ENCODE measurements at regions not wholly inside any gene's neighbourhood (a gene's known extent, or its start where the extent isn't known, plus 50 kb on each side); places are given as distances from the start of the nearest gene placed in this dataset.

DNA sequence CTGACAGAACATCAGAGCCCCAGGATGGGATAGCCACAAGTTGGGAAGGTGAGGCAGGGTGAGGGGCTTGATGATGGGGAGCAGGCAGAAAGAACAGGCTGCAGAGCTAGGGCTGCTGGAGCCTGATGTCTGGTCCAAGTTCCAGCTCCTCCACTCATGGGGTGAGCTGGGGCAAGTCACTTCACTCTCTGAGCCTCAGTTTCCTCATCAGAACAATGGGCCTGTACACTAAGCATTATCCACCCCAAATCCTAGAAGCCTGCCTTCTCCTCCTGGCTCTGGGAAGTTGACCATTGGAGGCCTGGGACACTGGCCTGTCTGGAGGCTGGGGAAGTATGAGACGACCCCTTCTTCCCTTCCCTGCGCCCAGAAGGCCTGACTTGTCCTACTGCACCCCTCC lies 51.8 kb upstream of the PSD2 start:
- TF ChIP-seq, protein P1, sequence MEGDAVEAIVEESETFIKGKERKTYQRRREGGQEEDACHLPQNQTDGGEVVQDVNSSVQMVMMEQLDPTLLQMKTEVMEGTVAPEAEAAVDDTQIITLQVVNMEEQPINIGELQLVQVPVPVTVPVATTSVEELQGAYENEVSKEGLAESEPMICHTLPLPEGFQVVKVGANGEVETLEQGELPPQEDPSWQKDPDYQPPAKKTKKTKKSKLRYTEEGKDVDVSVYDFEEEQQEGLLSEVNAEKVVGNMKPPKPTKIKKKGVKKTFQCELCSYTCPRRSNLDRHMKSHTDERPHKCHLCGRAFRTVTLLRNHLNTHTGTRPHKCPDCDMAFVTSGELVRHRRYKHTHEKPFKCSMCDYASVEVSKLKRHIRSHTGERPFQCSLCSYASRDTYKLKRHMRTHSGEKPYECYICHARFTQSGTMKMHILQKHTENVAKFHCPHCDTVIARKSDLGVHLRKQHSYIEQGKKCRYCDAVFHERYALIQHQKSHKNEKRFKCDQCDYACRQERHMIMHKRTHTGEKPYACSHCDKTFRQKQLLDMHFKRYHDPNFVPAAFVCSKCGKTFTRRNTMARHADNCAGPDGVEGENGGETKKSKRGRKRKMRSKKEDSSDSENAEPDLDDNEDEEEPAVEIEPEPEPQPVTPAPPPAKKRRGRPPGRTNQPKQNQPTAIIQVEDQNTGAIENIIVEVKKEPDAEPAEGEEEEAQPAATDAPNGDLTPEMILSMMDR (IDR thresholded peaks at IDR 0.05) = no peak
- no peak for TF ChIP-seq POLR2A (IDR thresholded peaks at IDR 0.05)
- H3K36me3 ChIP-seq = no peaks in the 10 kb centered on the region
- H3K4me1 ChIP-seq = peaks cover 8 to 32% (median 21%) of the 10 kb centered on the region in 4 donors
- peaks cover 0 to 18% of the 10 kb centered on the region in 2 donors for H3K27me3 ChIP-seq
- H3K27ac ChIP-seq = no peak overlapping the region
- H3K4me3 ChIP-seq = no peak overlapping the region
- H3K9me3 ChIP-seq = no peaks in the 10 kb centered on the region
- DNase-seq = no peak

DNA sequence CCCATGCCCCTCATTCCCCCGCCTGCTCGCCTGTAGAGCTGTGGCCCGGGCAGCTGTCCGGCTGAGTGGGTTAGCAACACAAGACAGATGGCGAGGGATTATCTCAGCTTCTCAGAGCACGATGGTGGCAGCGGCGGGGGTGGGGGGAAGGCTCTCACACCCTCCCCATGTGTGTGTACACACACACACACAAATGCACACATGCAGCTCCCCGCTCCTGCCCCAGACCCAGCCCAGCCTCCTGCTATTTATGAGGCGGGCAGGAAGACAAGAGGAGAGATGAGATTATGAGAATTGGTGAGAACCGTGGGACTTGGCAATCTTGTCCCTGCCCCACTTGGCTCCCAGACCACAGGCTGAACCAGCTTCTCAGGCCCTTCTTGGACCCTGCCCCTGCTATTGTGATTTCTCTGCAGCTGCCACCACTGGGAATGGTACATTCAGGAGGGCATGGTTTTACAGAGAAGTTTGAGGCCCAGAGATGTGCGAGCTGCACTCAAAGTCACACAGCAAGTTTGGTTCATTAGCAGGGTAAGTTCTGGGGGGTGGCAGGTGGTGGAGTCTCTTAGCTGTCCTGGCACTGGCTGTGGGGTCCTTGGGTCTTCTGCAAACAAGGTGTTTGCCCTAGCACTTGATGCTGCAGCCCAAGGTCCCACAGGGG lies 51.0 kb upstream of the PSD2 start:
- Histone ChIP-seq H3K36me3 (no peaks in the 10 kb centered on the region), H3K9me3 (no peaks in the 10 kb centered on the region), H3K4me3 (no peak overlapping the region), H3K4me1 (peaks cover 8 to 32% (median 21%) of the 10 kb centered on the region in 4 donors), H3K27me3 (peaks cover 0 to 18% of the 10 kb centered on the region in 2 donors), H3K27ac (no peak overlapping the region)
- TF ChIP-seq, protein P1 (IDR thresholded peaks at IDR 0.05) = no peak
- no peak for TF ChIP-seq POLR2A (IDR thresholded peaks at IDR 0.05)
- DNase-seq = peak in 1 of 3 donors; percentile 49

DNA sequence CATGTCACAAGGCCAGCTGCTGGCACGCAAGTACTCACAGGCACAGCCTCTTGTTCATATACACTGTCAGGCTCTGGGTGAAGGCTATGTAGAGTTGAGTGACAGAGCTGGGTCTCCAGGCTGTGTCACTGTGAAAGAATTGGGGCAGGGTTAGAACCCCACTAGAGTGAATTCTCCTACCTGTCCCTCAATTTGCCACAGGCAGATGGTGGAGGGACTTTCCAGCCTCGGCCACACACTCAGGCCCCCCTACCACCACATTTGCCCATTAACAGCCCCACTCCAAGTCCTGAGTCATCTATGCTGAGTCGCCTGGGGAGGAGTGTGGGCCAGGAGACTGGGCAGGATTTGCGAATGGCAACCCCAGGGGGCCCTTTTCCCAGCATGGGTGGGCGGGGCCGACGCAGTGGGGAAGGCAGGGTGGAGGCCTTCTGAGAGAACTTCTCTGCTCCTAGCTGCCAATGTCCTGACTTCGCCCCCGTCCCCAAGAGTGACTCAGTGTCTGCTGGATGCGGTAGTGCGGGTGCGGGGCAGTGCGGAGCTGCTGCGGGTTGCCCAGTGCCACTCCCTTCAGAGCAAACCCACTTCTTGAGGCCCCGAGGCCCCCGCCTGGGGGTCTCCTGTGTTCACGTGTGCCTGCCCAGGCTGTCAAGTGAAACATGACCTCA lies 50.3 kb upstream of the PSD2 start:
- H3K4me3 ChIP-seq = no peak overlapping the region
- peak overlapping the region in 1 of 4 donors; percentile 52 for H3K27ac ChIP-seq
- H3K27me3 ChIP-seq = peaks cover 0 to 18% of the 10 kb centered on the region in 2 donors
- peak in 2 of 3 donors; percentile 18 to 48 for DNase-seq
- TF ChIP-seq, protein P1 (IDR thresholded peaks at IDR 0.05) = no peak
- TF ChIP-seq POLR2A (IDR thresholded peaks at IDR 0.05) = no peak
- H3K4me1 ChIP-seq = peaks cover 8 to 32% (median 21%) of the 10 kb centered on the region in 4 donors
- H3K36me3 ChIP-seq = no peaks in the 10 kb centered on the region
- no peaks in the 10 kb centered on the region for H3K9me3 ChIP-seq

DNA sequence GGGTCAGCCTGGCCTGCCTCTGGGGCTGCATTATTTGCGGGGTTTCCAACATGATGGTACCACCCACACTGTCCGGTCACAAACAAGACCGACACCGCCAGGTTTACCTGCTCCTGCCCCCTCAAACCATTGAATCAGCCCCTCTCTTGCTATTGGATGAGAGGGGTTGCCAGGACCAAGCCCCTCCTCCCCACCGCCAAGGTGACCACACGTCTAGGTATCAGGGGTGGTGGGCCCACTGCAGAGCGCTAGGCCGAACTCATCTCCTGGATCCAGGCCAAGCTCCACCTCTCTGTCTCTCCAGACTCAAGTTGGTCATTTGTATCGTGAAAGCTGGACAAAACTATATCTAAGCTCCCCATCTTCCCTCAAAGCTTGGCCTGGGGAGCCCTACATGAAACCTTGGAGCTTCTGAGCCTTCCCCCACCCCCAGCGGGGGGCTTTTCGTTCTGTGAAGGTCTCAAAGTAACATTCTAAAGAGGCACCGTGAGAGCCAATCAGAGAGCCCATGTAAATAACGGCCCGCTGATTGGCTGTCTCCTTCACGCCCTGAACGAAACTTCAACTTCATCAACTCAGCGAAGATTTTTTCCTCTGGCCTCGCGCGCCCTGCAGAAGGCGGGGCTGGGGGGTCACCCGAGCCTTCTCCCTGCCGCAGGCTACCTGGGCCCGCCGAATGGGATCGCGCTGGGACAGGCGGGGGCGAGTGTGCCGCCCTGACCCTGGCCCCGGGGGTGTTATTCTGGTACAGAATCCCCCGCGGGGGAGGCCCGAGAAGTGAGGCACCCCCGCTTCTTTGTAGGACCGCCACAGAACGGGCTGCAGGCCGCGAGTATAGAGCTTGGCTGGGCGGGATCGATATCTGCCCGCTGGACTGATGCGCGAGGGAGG lies 49.6 kb upstream of the PSD2 start:
- H3K9me3 ChIP-seq = no peaks in the 10 kb centered on the region
- peak overlapping the region; percentile 33 to 60 (median 50) for H3K4me3 ChIP-seq
- no peak for TF ChIP-seq POLR2A (IDR thresholded peaks at IDR 0.05)
- TF ChIP-seq, protein P1 (IDR thresholded peaks at IDR 0.05) = no peak
- no peaks in the 10 kb centered on the region for H3K36me3 ChIP-seq
- DNase-seq = peak; percentile 66 to 85 (median 75)
- peak overlapping the region in 2 of 4 donors; percentile 23 to 73 for H3K27ac ChIP-seq
- peaks cover 8 to 32% (median 20%) of the 10 kb centered on the region in 4 donors for H3K4me1 ChIP-seq
- H3K27me3 ChIP-seq = peaks cover 0 to 18% of the 10 kb centered on the region in 2 donors

All from Peyer's patch (tissue), 4 donors.